IMR-90 (cell line): ENCODE measurements at regions not wholly inside any gene's neighbourhood (a gene's known extent, or its start where the extent isn't known, plus 50 kb on each side); places are given as distances from the start of the nearest gene placed in this dataset.

Experiments
- ATAC-seq: fragments of 200-7000 bp; cut with Tn5 transposase; 2 replicates; pipeline ENCODE4 v1.9.1; 2020; ENCODE audit warnings: low read depth, mild to moderate bottlenecking, moderate library complexity
- BruUV-seq: library from RNA; stranded (reverse); fragments of 400-500 nt; replicated peaks from 2 replicates; lab custom pipeline; 2021; lab: Mats Ljungman, UMichigan
- CTCF ChIA-PET: fragments of 300-600 bp; formaldehyde crosslinking; extraction: SDS; loops from one replicate; lab custom pipeline; 2021; ENCODE audit warnings: antibody characterized with exemption; lab: Yijun Ruan, JAX
- POLR2A ChIA-PET: fragments of 300-600 bp; sonication (Branson Sonifier 250); formaldehyde crosslinking; loops from one replicate; lab custom pipeline; 2022; ENCODE audit warnings: antibody characterized with exemption; ENCODE audit not compliant: unreplicated experiment; lab: Charles Lee
- DNase-seq: peaks from one replicate; pipeline ENCODE4 v3.0.0; 2013
- H2AFZ ChIP-seq: replicated peaks from 2 replicates; pipeline ENCODE3; 2013; ENCODE audit warnings: low read length, mild to moderate bottlenecking; ENCODE audit not compliant: poor library complexity
- H2AK5ac ChIP-seq: 2 replicates; pipeline ENCODE4 v1.6.1; 2013; ENCODE audit warnings: low read depth, low read length, inconsistent platforms
- H2AK9ac ChIP-seq: replicated peaks from 2 replicates; pipeline ENCODE3; 2013; ENCODE audit warnings: mild to moderate bottlenecking, low read depth, low read length, moderate library complexity; ENCODE audit not compliant: poor library complexity
- H2BK120ac ChIP-seq: 2 replicates; pipeline ENCODE4 v1.6.1; 2013; ENCODE audit warnings: low read depth, low read length, inconsistent platforms
- H2BK15ac ChIP-seq: 3 replicates; pipeline ENCODE4 v1.6.1; 2013; ENCODE audit warnings: low read depth, low read length, inconsistent platforms
- H2BK20ac ChIP-seq: 2 replicates; pipeline ENCODE4 v1.6.1; 2013; ENCODE audit warnings: low read depth, mild to moderate bottlenecking, inconsistent platforms, low read length, moderate library complexity
- H2BK5ac ChIP-seq: 2 replicates; pipeline ENCODE4 v1.6.1; 2013; ENCODE audit warnings: mild to moderate bottlenecking, low read depth, low read length, inconsistent platforms; ENCODE audit not compliant: poor library complexity, severe bottlenecking
- H3K14ac ChIP-seq: replicated peaks from 2 replicates; pipeline ENCODE4 v1.6.1; 2013; ENCODE audit warnings: low read depth, low read length, inconsistent platforms
- H3K18ac ChIP-seq: 2 replicates; pipeline ENCODE4 v1.6.1; 2013; ENCODE audit warnings: low read depth, low read length, control low read depth
- H3K23ac ChIP-seq: 2 replicates; pipeline ENCODE4 v1.6.1; 2013; ENCODE audit warnings: low read depth, low read length, inconsistent platforms
- H3K27ac ChIP-seq: 2 replicates; pipeline ENCODE4 v1.5.1; 2013; ENCODE audit warnings: mild to moderate bottlenecking, control low read depth, low read length; ENCODE audit not compliant: insufficient read depth
- H3K27me3 ChIP-seq: 2 replicates; pipeline ENCODE4 v1.6.1; 2013; ENCODE audit warnings: low read length; ENCODE audit not compliant: control insufficient read depth, insufficient read depth
- H3K36me3 ChIP-seq: 2 replicates; pipeline ENCODE4 v1.6.1; 2013; ENCODE audit warnings: low read length, mixed read lengths; ENCODE audit not compliant: control insufficient read depth, insufficient read depth
- H3K4ac ChIP-seq: 2 replicates; pipeline ENCODE4 v1.6.1; 2013; ENCODE audit warnings: low read depth, low read length, inconsistent platforms
- H3K4me1 ChIP-seq: 2 replicates; pipeline ENCODE4 v1.6.1; 2013; ENCODE audit warnings: low read length, mixed read lengths; ENCODE audit not compliant: control insufficient read depth, insufficient read depth
- H3K4me2 ChIP-seq: 2 replicates; pipeline ENCODE4 v1.6.1; 2013; ENCODE audit warnings: low read depth, mild to moderate bottlenecking, control low read depth, low read length, moderate library complexity
- H3K4me3 ChIP-seq: 2 replicates; pipeline ENCODE4 v1.5.1; 2013; ENCODE audit warnings: low read depth, mild to moderate bottlenecking, control low read depth, low read length, moderate library complexity; ENCODE audit not compliant: insufficient read depth
- H3K56ac ChIP-seq: 2 replicates; pipeline ENCODE4 v1.6.1; 2013; ENCODE audit warnings: low read length, inconsistent platforms; ENCODE audit not compliant: insufficient read depth; ENCODE audit errors: extremely low read depth
- H3K79me1 ChIP-seq, 2 experiments: 2 replicates each; pipeline ENCODE4 v1.6.1; 2013; ENCODE audit warnings: low read length in 2 of 2, inconsistent platforms in 1 of 2, low read depth in 1 of 2
- H3K9ac ChIP-seq: 2 replicates; pipeline ENCODE4 v1.6.1; 2013; ENCODE audit warnings: low read depth, low read length, control low read depth
- H3K9me1 ChIP-seq: 2 replicates; pipeline ENCODE4 v1.6.1; 2013; ENCODE audit warnings: low read length, inconsistent platforms; ENCODE audit not compliant: insufficient read depth
- H3K9me3 ChIP-seq: 2 replicates; pipeline ENCODE4 v1.6.1; 2013; ENCODE audit warnings: low read length; ENCODE audit not compliant: control insufficient read depth, insufficient read depth
- H4K20me1 ChIP-seq: 2 replicates; pipeline ENCODE4 v1.6.1; 2013; ENCODE audit warnings: low read length, inconsistent platforms; ENCODE audit not compliant: insufficient read depth
- H4K5ac ChIP-seq: 2 replicates; pipeline ENCODE4 v1.6.1; 2013; ENCODE audit warnings: mild to moderate bottlenecking, low read depth, low read length, control low read depth
- H4K8ac ChIP-seq, 2 experiments: 2 replicates each; pipeline ENCODE4 v1.6.1; 2013; ENCODE audit warnings: low read depth in 2 of 2, low read length in 2 of 2, control low read depth in 1 of 2, inconsistent platforms in 1 of 2
- H4K91ac ChIP-seq: 2 replicates; pipeline ENCODE4 v1.6.1; 2013; ENCODE audit warnings: low read depth, low read length, inconsistent platforms; ENCODE audit not compliant: insufficient read depth
- CEBPB ChIP-seq: IDR thresholded peaks from 2 replicates; pipeline ENCODE4 v1.6.1; 2012; ENCODE audit warnings: low read depth, low read length, improper control_type of control experiment
- CHD1 ChIP-seq: IDR thresholded peaks from 2 replicates; pipeline ENCODE4 v1.6.1; 2012; ENCODE audit warnings: low read depth, low read length, improper control_type of control experiment
- MAFK ChIP-seq: IDR thresholded peaks from 2 replicates; pipeline ENCODE4 v1.6.1; 2012; ENCODE audit warnings: low read depth, low read length, improper control_type of control experiment
- NFE2L2 ChIP-seq: fragments of 150-350 bp; IDR thresholded peaks from 2 replicates; pipeline ENCODE4 v1.6.1; 2016; ENCODE audit warnings: low read depth, mild to moderate bottlenecking, low read length
- RAD21 ChIP-seq: IDR thresholded peaks from 2 replicates; pipeline ENCODE4 v1.6.1; 2012; ENCODE audit warnings: low read length, improper control_type of control experiment
- RFX5 ChIP-seq: IDR thresholded peaks from 2 replicates; pipeline ENCODE4 v1.8.0; 2012; ENCODE audit warnings: low read depth, mild to moderate bottlenecking, low read length, moderate library complexity
- SMC3 ChIP-seq: fragments of 150-350 bp; IDR thresholded peaks from 2 replicates; pipeline ENCODE4 v1.6.1; 2016; ENCODE audit warnings: low read depth, mild to moderate bottlenecking, antibody characterized with exemption, low read length, moderate library complexity
- WGBS, 2 experiments: methylation state at CpG; one replicate each; pipeline versions ENCODE4 v1.1.5 to v1.1.7; 2013; ENCODE audit warnings: missing lambda C conversion rate in 2 of 2; ENCODE audit not compliant: insufficient read length in 1 of 2; ENCODE audit errors: extremely low coverage in 2 of 2; 5-methylcytosine and 5-hydroxymethylcytosine counted together
- dilution Hi-C: fragments of 300-500 bp; cut with HindIII; formaldehyde crosslinking; loops from one replicate; pipeline ENCODE4 v1.14.3; 2018; ENCODE audit warnings: low sequenced_read_pairs; ENCODE audit not compliant: unreplicated experiment
- in situ Hi-C: fragments of 300-500 bp; cut with MboI; formaldehyde crosslinking; loops from 3 replicates; pipeline ENCODE4 v1.14.3; 2019; ENCODE audit warnings: low sequenced_read_pairs, inconsistent platforms, mixed read lengths
- intact Hi-C: fragments of 100-400 bp; cut with micrococcal nuclease; formaldehyde crosslinking; loops from 2 replicates; pipeline ENCODE4 v1.10.0; 2022
- TF ChIP-seq, protein P1 (sequence below): fragments of 150-350 bp; IDR thresholded peaks from 2 replicates; pipeline ENCODE4 v1.6.1; 2016; ENCODE audit warnings: low read depth, mild to moderate bottlenecking, low read length, moderate library complexity, borderline replicate concordance

DNA sequence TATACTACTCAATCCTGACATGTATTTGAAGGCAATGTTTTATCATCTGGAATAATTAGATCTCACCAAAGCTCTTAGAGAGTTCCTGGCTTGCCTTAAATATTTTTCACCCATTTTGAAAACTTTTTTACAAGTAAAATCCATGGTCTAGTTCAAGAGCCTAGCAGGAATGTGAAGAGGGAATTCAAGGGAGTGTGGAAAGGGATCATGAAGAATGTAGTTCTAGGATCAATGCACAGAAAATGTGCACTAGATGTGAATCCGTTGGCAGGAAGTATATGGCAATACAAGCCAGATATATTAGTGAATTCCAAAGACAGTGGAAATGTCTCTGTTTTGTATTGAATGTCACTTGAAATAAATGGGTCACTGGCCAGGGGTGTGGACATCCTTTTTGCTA, 167.9 kb upstream of the MOCS2 start:
- Histone ChIP-seq H3K56ac (no peak overlapping the region), H3K4ac (no peak overlapping the region), H2BK5ac (no peak overlapping the region), H3K27ac (no peak overlapping the region), H3K18ac (no peak overlapping the region), H3K9ac (no peak overlapping the region), H3K4me3 (no peak overlapping the region), H3K9me1 (no peaks in the 10 kb centered on the region), H2AK9ac (no peak overlapping the region), H2BK120ac (no peak overlapping the region), H3K27me3 (no peaks in the 10 kb centered on the region), H4K20me1 (no peaks in the 10 kb centered on the region), H4K8ac (no peak overlapping the region), H2AK5ac (no peak overlapping the region), H2BK20ac (no peak overlapping the region), H4K91ac (no peak overlapping the region), H2BK15ac (no peak overlapping the region), H3K9me3 (no peaks in the 10 kb centered on the region), H3K36me3 (no peaks in the 10 kb centered on the region), H4K5ac (no peak overlapping the region), H3K79me1 (no peaks in the 10 kb centered on the region), H3K4me2 (no peak overlapping the region), H3K4me1 (no peaks in the 10 kb centered on the region), H3K23ac (no peak overlapping the region), H3K14ac (no peak overlapping the region; the same call in 1 of the 2 replicates), H2AFZ (no peak overlapping the region)
- ATAC-seq (no peak), DNase-seq (no peak)
- BruUV-seq: no TSS peak
- no peak for TF ChIP-seq SMC3
- TF ChIP-seq CEBPB: no peak
- TF ChIP-seq NFE2L2: no peak
- no peak for TF ChIP-seq RFX5
- no peak for TF ChIP-seq MAFK
- no peak for TF ChIP-seq CHD1
- no peak for TF ChIP-seq RAD21
- TF ChIP-seq, protein P1, sequence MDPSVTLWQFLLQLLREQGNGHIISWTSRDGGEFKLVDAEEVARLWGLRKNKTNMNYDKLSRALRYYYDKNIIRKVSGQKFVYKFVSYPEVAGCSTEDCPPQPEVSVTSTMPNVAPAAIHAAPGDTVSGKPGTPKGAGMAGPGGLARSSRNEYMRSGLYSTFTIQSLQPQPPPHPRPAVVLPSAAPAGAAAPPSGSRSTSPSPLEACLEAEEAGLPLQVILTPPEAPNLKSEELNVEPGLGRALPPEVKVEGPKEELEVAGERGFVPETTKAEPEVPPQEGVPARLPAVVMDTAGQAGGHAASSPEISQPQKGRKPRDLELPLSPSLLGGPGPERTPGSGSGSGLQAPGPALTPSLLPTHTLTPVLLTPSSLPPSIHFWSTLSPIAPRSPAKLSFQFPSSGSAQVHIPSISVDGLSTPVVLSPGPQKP: no peak
- intact Hi-C loops (no loop called here), in situ Hi-C loops (no loop called here), dilution Hi-C loops (no loop called here)
- ChIA-PET CTCF (no interaction called here), POLR2A (no interaction called here)
- WGBS, 2 experiments: no CpG with 5 or more reads among the region's 1 CpG
